GM04503 (cell line): ENCODE measurements at regions not wholly inside any gene's neighbourhood (a gene's known extent, or its start where the extent isn't known, plus 50 kb on each side); places are given as distances from the start of the nearest gene placed in this dataset.
"Not testable (repeated sequence)": the region's sequence is repeated elsewhere in the genome, so short reads cannot be mapped to it uniquely, and the experiment has no call there.

Experiments
- DNase-seq: peaks from one replicate; pipeline ENCODE4 v3.0.0-alpha.2; 2012; ENCODE audit warnings: low read depth

- no peak for DNase-seq
These were observed 677.8 kb downstream of the NTRK3 start for GRCh38 chr15:87578776-87579175.

GRCh38 chr15:87577336-87577735, 679.2 kb downstream of the NTRK3 start:
- no peak for DNase-seq

- DNase-seq = no peak
These were observed 679.9 kb downstream of the NTRK3 start for GRCh38 chr15:87576486-87577176.

GRCh38 chr15:87575896-87576473, 680.6 kb downstream of the NTRK3 start:
- no peak for DNase-seq

GRCh38 chr15:87573534-87573933, 683.0 kb downstream of the NTRK3 start:
- DNase-seq = no peak

GRCh38 chr15:87573039-87573438, 683.5 kb downstream of the NTRK3 start:
- no peak for DNase-seq

GRCh38 chr15:87572381-87572910, 684.1 kb downstream of the NTRK3 start:
- no peak for DNase-seq

- DNase-seq = no peak
These were observed 686.3 kb downstream of the NTRK3 start for GRCh38 chr15:87570206-87570605.

- no peak for DNase-seq
These were observed 687.0 kb downstream of the NTRK3 start for GRCh38 chr15:87569581-87569980.

- DNase-seq = no peak
These were observed 689.0 kb downstream of the NTRK3 start for GRCh38 chr15:87567406-87568030.

GRCh38 chr15:87566236-87566635, 690.3 kb downstream of the NTRK3 start:
- DNase-seq = no peak

GRCh38 chr15:87564681-87565080, 691.9 kb downstream of the NTRK3 start:
- no peak for DNase-seq

- no peak for DNase-seq
These were observed 692.7 kb downstream of the NTRK3 start for GRCh38 chr15:87563869-87564268.

GRCh38 chr15:87562203-87562602, 694.3 kb downstream of the NTRK3 start:
- no peak for DNase-seq

- DNase-seq = no peak
These were observed 694.9 kb downstream of the NTRK3 start for GRCh38 chr15:87561641-87562040.

GRCh38 chr15:87557881-87558280, 698.7 kb downstream of the NTRK3 start:
- DNase-seq = no peak

- DNase-seq = no peak
These were observed 699.7 kb downstream of the NTRK3 start for GRCh38 chr15:87556886-87557285.

- DNase-seq = no peak
These were observed 706.7 kb downstream of the NTRK3 start for GRCh38 chr15:87549860-87550259.

- no peak for DNase-seq
These were observed 707.2 kb downstream of the NTRK3 start for GRCh38 chr15:87549296-87549695.

GRCh38 chr15:87548590-87548989, 707.9 kb downstream of the NTRK3 start:
- not testable (repeated sequence) for DNase-seq

GRCh38 chr15:87547470-87548181, 708.9 kb downstream of the NTRK3 start:
- no peak for DNase-seq

GRCh38 chr15:87538327-87538834, 718.2 kb downstream of the NTRK3 start:
- no peak for DNase-seq
